ENCODE measurements at regions not wholly inside any gene's neighbourhood (a gene's known extent, or its start where the extent isn't known, plus 50 kb on each side); places are given as distances from the start of the nearest gene placed in this dataset.

DNA sequence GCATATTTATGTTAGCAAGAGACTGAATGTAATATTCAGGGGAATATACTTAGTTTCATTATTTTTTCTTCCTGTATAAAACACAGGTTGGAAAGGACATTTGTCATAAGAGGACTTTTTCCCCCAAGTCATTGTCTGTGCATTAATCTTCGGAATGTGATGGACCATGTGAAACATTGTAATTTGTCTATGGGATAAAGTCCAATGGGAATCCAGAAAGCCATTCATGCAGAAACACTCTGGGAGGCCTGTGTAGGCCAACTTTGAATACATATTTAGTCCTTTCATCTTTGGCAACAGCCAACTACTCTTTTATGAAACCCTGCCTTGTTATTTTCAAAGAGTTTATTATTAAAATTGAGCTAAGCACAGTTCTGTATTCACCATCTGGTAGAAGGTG lies 386.4 kb downstream of the PIK3C3 start:
- Histone ChIP-seq H3K27me3 (ENCODE audit: control insufficient read depth, insufficient read depth, low read length) (no peaks in the 10 kb centered on the region), H3K4me3 (ENCODE audit: low read depth, low read length) (no peak overlapping the region), H3K36me3 (ENCODE audit: control insufficient read depth, insufficient read depth, low read length) (no peaks in the 10 kb centered on the region)
- TF ChIP-seq, protein P1, sequence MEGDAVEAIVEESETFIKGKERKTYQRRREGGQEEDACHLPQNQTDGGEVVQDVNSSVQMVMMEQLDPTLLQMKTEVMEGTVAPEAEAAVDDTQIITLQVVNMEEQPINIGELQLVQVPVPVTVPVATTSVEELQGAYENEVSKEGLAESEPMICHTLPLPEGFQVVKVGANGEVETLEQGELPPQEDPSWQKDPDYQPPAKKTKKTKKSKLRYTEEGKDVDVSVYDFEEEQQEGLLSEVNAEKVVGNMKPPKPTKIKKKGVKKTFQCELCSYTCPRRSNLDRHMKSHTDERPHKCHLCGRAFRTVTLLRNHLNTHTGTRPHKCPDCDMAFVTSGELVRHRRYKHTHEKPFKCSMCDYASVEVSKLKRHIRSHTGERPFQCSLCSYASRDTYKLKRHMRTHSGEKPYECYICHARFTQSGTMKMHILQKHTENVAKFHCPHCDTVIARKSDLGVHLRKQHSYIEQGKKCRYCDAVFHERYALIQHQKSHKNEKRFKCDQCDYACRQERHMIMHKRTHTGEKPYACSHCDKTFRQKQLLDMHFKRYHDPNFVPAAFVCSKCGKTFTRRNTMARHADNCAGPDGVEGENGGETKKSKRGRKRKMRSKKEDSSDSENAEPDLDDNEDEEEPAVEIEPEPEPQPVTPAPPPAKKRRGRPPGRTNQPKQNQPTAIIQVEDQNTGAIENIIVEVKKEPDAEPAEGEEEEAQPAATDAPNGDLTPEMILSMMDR (IDR thresholded peaks at IDR 0.05; ENCODE audit: insufficient read depth, low read length, poor library complexity, severe bottlenecking) = no peak
- no peak for DNase-seq (ENCODE audit: low read depth)

DNA sequence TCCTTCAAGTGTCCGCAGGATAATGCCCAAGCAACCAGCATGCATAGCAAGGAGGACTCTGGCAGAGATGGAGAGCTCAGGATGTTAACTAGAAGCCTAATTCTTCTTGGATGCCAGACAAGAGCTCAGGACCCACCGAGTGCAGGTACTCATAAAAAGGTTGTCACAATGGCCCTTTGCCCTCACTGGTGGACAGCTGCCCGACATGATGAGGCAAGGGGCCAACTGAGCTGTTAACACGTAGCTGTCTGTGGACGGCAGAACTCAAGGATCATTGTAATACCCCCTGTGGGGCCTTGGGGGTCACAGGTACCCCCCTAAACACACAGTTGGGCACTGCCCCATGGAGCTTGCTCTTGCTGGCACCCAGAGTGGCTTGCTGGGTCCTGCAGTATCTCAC lies 393.7 kb downstream of the PIK3C3 start:
- DNase-seq (ENCODE audit: low read depth) = no peak

DNA sequence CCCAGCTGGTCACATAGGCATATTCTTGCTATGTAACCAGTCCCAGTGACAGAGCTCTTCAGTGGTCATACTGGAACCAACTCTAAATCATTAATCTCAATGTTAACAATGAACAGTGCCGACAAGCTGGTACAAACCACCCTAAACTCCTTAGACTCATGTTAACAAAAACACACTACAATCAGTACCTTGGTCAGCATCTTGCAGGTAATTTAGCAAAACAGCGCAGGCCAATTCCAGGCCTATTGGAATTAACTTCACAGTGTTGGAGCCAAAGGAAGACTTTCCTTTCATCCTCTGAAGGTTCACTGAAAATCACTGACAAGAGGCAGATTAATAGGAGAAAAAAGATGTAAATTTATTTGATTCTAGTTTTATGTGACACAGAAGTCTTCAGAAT lies 396.4 kb downstream of the PIK3C3 start:
- no peak for DNase-seq (ENCODE audit: low read depth)
- Histone ChIP-seq H3K4me3 (ENCODE audit: low read depth, low read length) (no peak overlapping the region), H3K27me3 (ENCODE audit: control insufficient read depth, insufficient read depth, low read length) (no peaks in the 10 kb centered on the region), H3K36me3 (ENCODE audit: control insufficient read depth, insufficient read depth, low read length) (no peaks in the 10 kb centered on the region)
- TF ChIP-seq, protein P1 (IDR thresholded peaks at IDR 0.05; ENCODE audit: insufficient read depth, low read length, poor library complexity, severe bottlenecking) = no peak

More for the DNA sequence above, 393.7 kb downstream of the PIK3C3 start:
- no peak overlapping the region for H3K4me3 ChIP-seq (ENCODE audit: low read depth, low read length)
- TF ChIP-seq, protein P1 (IDR thresholded peaks at IDR 0.05; ENCODE audit: insufficient read depth, low read length, poor library complexity, severe bottlenecking) = no peak
- no peaks in the 10 kb centered on the region for H3K27me3 ChIP-seq (ENCODE audit: control insufficient read depth, insufficient read depth, low read length)
- H3K36me3 ChIP-seq (ENCODE audit: control insufficient read depth, insufficient read depth, low read length) = no peaks in the 10 kb centered on the region

DNA sequence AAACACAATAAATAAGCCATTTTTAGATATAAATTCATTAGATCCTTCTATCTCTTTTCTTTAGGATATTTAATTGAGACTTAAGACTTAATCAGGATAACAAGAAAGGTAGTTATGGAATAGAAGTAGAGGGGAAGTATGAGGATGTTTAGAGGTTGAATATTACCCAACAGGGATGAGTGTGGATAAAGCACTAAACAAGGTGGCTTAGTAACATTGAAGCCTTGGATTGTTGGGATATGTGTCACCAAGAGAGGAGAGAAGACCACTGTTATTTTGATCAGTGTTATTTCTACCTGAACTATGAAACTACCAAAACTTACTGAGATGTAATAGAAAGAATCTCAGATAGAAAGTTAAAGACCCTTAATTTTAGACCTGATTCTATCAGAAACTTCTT lies 405.7 kb downstream of the PIK3C3 start:
- no peak for DNase-seq (ENCODE audit: low read depth)
- no peaks in the 10 kb centered on the region for H3K36me3 ChIP-seq (ENCODE audit: control insufficient read depth, insufficient read depth, low read length)
- TF ChIP-seq, protein P1 (IDR thresholded peaks at IDR 0.05; ENCODE audit: insufficient read depth, low read length, poor library complexity, severe bottlenecking) = no peak

DNA sequence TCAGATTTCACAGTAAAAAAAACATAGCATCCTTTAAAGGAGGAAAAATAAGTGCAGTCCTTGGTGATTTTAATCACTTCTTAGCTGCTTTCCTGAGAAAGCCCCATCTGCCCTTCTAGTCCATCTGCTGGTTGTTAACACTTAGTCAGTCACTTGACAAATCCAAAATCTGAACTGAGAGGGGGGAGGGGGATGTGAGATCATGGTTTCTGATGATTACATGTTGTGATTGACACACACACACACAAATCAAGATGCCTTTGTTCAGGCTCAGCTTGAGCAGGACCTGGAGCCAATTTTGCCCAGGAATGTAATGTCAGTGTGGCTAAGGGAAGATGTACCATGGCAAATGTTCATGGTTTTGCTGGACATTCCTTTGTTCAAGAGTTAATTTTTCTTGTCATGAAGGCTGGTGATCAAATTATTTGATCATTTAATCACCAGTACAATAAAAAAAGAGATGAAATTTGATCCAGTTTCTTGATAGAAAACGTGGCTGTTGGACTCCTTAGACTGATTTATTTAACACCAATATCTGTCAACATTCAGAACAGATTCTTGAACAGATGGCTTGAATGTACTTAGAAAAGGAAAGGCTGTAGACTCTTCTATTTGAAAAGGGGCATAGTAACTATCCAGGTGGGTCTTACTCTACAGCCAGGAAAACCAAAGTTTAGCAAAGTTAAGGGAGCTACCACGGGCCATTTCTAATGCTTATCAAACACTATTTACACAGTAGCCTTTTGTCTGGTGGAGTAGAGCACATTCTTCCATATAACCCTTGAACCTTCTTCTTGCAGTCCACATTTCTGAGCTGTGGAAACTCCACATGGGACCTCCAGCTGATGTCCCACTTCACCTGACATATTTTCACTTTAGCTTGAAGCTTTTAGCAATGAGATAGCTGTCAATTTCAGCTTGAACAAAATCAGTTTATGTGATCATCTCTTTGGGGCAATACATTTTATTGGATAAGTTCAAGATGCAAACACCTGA lies 408.7 kb downstream of the PIK3C3 start:
- no peak for DNase-seq (ENCODE audit: low read depth)
- TF ChIP-seq, protein P1 (IDR thresholded peaks at IDR 0.05; ENCODE audit: insufficient read depth, low read length, poor library complexity, severe bottlenecking) = no peak
- H3K27me3 ChIP-seq (ENCODE audit: control insufficient read depth, insufficient read depth, low read length) = no peaks in the 10 kb centered on the region
- no peaks in the 10 kb centered on the region for H3K36me3 ChIP-seq (ENCODE audit: control insufficient read depth, insufficient read depth, low read length)
- no peak overlapping the region for H3K4me3 ChIP-seq (ENCODE audit: low read depth, low read length)

More for the DNA sequence above, 405.7 kb downstream of the PIK3C3 start:
- H3K4me3 ChIP-seq (ENCODE audit: low read depth, low read length) = no peak overlapping the region
- no peaks in the 10 kb centered on the region for H3K27me3 ChIP-seq (ENCODE audit: control insufficient read depth, insufficient read depth, low read length)
